ENCODE measurements at regions not wholly inside any gene's neighbourhood (a gene's known extent, or its start where the extent isn't known, plus 50 kb on each side); places are given as distances from the start of the nearest gene placed in this dataset.

- H3K9me1 ChIP-seq (ENCODE audit: control insufficient read depth, extremely low read depth, insufficient read depth, low read length) = no peaks in the 10 kb centered on the region
- no peak overlapping the region for H3K9ac ChIP-seq (ENCODE audit: control insufficient read depth, extremely low read depth, insufficient read depth, low read length)
- no peaks in the 10 kb centered on the region for H3K36me3 ChIP-seq (ENCODE audit: control insufficient read depth in 2 of 2, extremely low read depth in 1 of 2, insufficient read depth in 2 of 2, low read length in 2 of 2)
- H4K20me1 ChIP-seq (ENCODE audit: control insufficient read depth, extremely low read depth, insufficient read depth, low read length) = no peaks in the 10 kb centered on the region
- no peak overlapping the region for H3K27ac ChIP-seq (ENCODE audit: control insufficient read depth, insufficient read depth, low read length)
- no peaks in the 10 kb centered on the region for H3K27me3 ChIP-seq (ENCODE audit: control insufficient read depth, extremely low read depth, insufficient read depth, low read length)
- H3K4me2 ChIP-seq (ENCODE audit: control insufficient read depth, extremely low read depth, insufficient read depth, low read depth, low read length) = no peak overlapping the region
- DNase-seq (ENCODE audit: low read depth, low spot score) (no peak), FAIRE-seq (no peak)
- no peak overlapping the region for H3K4me3 ChIP-seq (ENCODE audit: control insufficient read depth in 2 of 3, extremely low read depth in 1 of 3, insufficient read depth in 2 of 3, low read depth in 1 of 3, low read length in 3 of 3)
- dilution Hi-C loops (cut with MboI; ENCODE audit: extremely low pct_ligation_motif_present, low sequenced_read_pairs) = no loop called here
- H3K4me1 ChIP-seq (ENCODE audit: control insufficient read depth, extremely low read depth, insufficient read depth, low read length) = no peaks in the 10 kb centered on the region
- no peak overlapping the region for H2AFZ ChIP-seq (ENCODE audit: control insufficient read depth, low read length)
- no peaks in the 10 kb centered on the region for H3K9me3 ChIP-seq (ENCODE audit: control insufficient read depth, low read depth, low read length)
- TF ChIP-seq CTCF (optimal IDR thresholded peaks at IDR 0.05 in 1 of 3, IDR thresholded peaks at IDR 0.05 in 1 of 3, conservative IDR thresholded peaks at IDR 0.05 in 1 of 3; ENCODE audit: extremely low read depth in 1 of 3, insufficient read depth in 2 of 3, low read length in 3 of 3) = no peak
- no peak for TF ChIP-seq EZH2 (IDR thresholded peaks at IDR 0.05; ENCODE audit: low read length)
- H3K79me2 ChIP-seq (ENCODE audit: control insufficient read depth, insufficient read depth, low read length) = no peaks in the 10 kb centered on the region
Observed at GRCh38 chr18:44510390-44510789, 170.3 kb upstream of the SETBP1 start.

- Histone ChIP-seq H3K27me3 (ENCODE audit: control insufficient read depth, extremely low read depth, insufficient read depth, low read length) (no peaks in the 10 kb centered on the region), H3K9ac (ENCODE audit: control insufficient read depth, extremely low read depth, insufficient read depth, low read length) (no peak overlapping the region), H3K36me3 (ENCODE audit: control insufficient read depth in 2 of 2, extremely low read depth in 1 of 2, insufficient read depth in 2 of 2, low read length in 2 of 2) (no peaks in the 10 kb centered on the region), H3K79me2 (ENCODE audit: control insufficient read depth, insufficient read depth, low read length) (no peaks in the 10 kb centered on the region), H3K4me2 (ENCODE audit: control insufficient read depth, extremely low read depth, insufficient read depth, low read depth, low read length) (no peak overlapping the region), H3K9me1 (ENCODE audit: control insufficient read depth, extremely low read depth, insufficient read depth, low read length) (no peaks in the 10 kb centered on the region), H2AFZ (ENCODE audit: control insufficient read depth, low read length) (no peak overlapping the region), H3K9me3 (ENCODE audit: control insufficient read depth, low read depth, low read length) (no peaks in the 10 kb centered on the region), H4K20me1 (ENCODE audit: control insufficient read depth, extremely low read depth, insufficient read depth, low read length) (no peaks in the 10 kb centered on the region), H3K27ac (ENCODE audit: control insufficient read depth, insufficient read depth, low read length) (no peak overlapping the region), H3K4me3 (ENCODE audit: control insufficient read depth in 2 of 3, extremely low read depth in 1 of 3, insufficient read depth in 2 of 3, low read depth in 1 of 3, low read length in 3 of 3) (no peak overlapping the region), H3K4me1 (ENCODE audit: control insufficient read depth, extremely low read depth, insufficient read depth, low read length) (peaks cover 6% of the 10 kb centered on the region)
- no peak for DNase-seq (ENCODE audit: low read depth, low spot score)
- dilution Hi-C loops (cut with MboI; ENCODE audit: extremely low pct_ligation_motif_present, low sequenced_read_pairs) = no loop called here
- TF ChIP-seq EZH2 (IDR thresholded peaks at IDR 0.05; ENCODE audit: low read length) (no peak), CTCF (optimal IDR thresholded peaks at IDR 0.05 in 1 of 3, IDR thresholded peaks at IDR 0.05 in 1 of 3, conservative IDR thresholded peaks at IDR 0.05 in 1 of 3; ENCODE audit: extremely low read depth in 1 of 3, insufficient read depth in 2 of 3, low read length in 3 of 3) (no peak)
- no peak for FAIRE-seq
Observed at GRCh38 chr18:44513233-44513632, 167.5 kb upstream of the SETBP1 start.

All from keratinocyte (primary cell).